ENCODE measurements at regions not wholly inside any gene's neighbourhood (a gene's known extent, or its start where the extent isn't known, plus 50 kb on each side); places are given as distances from the start of the nearest gene placed in this dataset.

DNA sequence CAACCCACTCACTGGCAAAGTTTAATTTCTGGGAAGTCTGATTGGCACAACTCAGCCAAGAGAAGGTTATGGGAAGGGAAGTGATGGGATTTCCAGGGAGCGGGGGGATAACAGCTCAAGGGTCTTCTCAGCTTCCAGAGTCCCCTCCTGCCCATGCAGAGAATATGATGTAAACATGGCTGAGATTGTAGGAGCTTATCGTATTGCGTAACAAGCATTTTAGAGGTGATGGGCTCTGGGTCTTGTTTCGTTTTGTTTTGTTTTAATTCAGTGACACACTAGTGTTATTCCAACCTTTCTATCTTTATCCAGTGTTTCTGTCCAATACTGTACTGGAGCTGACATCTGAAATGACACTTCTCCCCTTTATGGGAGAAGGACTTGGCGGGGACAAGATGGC, 762.1 kb upstream of the TMEM132C start:
- Histone ChIP-seq H3K79me1 (ENCODE audit: insufficient read depth, low read depth, low read length, poor library complexity, severe bottlenecking) (no peaks in the 10 kb centered on the region), H4K5ac (ENCODE audit: insufficient read length, low read depth, low read length) (no peak overlapping the region), H3K27me3 (ENCODE audit: insufficient read depth, low read length) (no peaks in the 10 kb centered on the region), H2BK5ac (ENCODE audit: insufficient read length, low read length) (no peak overlapping the region), H3K27ac (ENCODE audit: insufficient read length, low read depth, low read length) (no peak overlapping the region), H3K23ac (ENCODE audit: insufficient read length, low read depth, low read length) (no peak overlapping the region), H3K9ac (ENCODE audit: extremely low read depth, insufficient read length, low read length) (no peak overlapping the region), H4K91ac (ENCODE audit: insufficient read length, low read depth, low read length) (no peak overlapping the region), H2AFZ (ENCODE audit: low read length) (no peak overlapping the region), H3K79me2 (ENCODE audit: insufficient read depth, low read length) (no peaks in the 10 kb centered on the region), H4K8ac (replicated peaks; ENCODE audit: insufficient read length, low read depth, low read length) (no peak overlapping the region), H2BK12ac (ENCODE audit: insufficient read length, low read depth, low read length) (no peak overlapping the region), H3K4ac (ENCODE audit: low read depth, low read length) (no peak overlapping the region), H2BK20ac (ENCODE audit: low read depth, low read length, poor library complexity, severe bottlenecking) (no peak overlapping the region), H3K14ac (ENCODE audit: insufficient read depth, low read length) (no peak overlapping the region), H3K23me2 (ENCODE audit: insufficient read length, low read depth, low read length, poor library complexity, severe bottlenecking) (no peaks in the 10 kb centered on the region), H3K56ac (ENCODE audit: insufficient read length, low read depth, low read length) (no peak overlapping the region), H2BK15ac (ENCODE audit: low read depth, low read length) (no peak overlapping the region), H3K9me3 (ENCODE audit: control insufficient read depth, low read depth, low read length) (no peaks in the 10 kb centered on the region), H4K20me1 (ENCODE audit: control insufficient read depth, insufficient read depth, insufficient read length) (no peaks in the 10 kb centered on the region), H3K4me1 (ENCODE audit: insufficient read depth, low read length) (peaks cover 6% of the 10 kb centered on the region), H3T11ph (ENCODE audit: low read length) (no peak overlapping the region), H2BK120ac (ENCODE audit: low read depth, low read length, poor library complexity, severe bottlenecking) (no peak overlapping the region), H3K4me2 (ENCODE audit: insufficient read depth, insufficient read length, low read length) (no peak overlapping the region), H3K18ac (ENCODE audit: insufficient read length, low read depth, low read length) (no peak overlapping the region), H2AK5ac (ENCODE audit: insufficient read length, low read length) (no peak overlapping the region)
- Mint-ChIP-seq H3K27me3 (ENCODE audit: low read depth) (no peaks in the 10 kb centered on the region), H3K9me3 (no peaks in the 10 kb centered on the region), H3K27ac (no peak overlapping the region), H3K36me3 (ENCODE audit: insufficient read depth in 1 of 3, low read depth in 3 of 3) (peaks cover 0 to 6% (median 1%) of the 10 kb centered on the region in 3 experiments; a peak in 1 of 7 replicates), H3K4me3 (no peak overlapping the region), H3K4me1 (peaks cover 14 to 18% of the 10 kb centered on the region in 2 experiments)
- TF ChIP-seq CTCF (conservative IDR thresholded peaks at IDR 0.05): no peak
- WGBS (ENCODE audit: extremely low coverage, insufficient read length, low lambda C conversion rate): no CpG with 5 or more reads among the region's 5 CpGs
- no peak for DNase-seq

Measured in H9 (cell line).